NCI-H510A treated with DMSO at 0.1 percent for 48 hours (cell line): ENCODE measurements at regions not wholly inside any gene's neighbourhood (a gene's known extent, or its start where the extent isn't known, plus 50 kb on each side); places are given as distances from the start of the nearest gene placed in this dataset.

ENCODE experiments used
- DNase-seq: peaks from one replicate; lab custom pipeline; 2025; lab: John Stamatoyannopoulos, UW

GRCh38 chr10:20726381-20726780 is 170.7 kb downstream of the NEBL start:
- DNase-seq, result no peak

DNA sequence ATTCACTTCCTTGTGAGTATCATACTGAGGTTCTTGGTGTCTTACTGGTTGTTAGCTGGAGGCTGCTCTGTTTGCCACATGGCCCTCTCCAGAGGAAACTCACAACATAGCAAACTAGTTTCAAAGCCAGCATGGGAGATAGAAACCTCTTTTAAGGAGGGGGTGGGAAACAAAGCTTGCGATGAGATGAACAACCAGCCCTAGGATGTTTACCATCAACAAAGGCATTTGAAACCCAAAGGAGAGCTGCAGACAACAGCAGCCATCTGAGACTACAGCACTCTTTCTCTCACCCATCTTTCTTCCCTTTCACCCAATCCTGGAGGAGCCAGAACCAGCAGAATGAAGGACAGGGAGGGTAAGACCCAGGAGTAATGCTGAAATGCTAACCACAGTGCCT is 182.1 kb downstream of the NEBL start:
- DNase-seq, result no peak

- no peak for DNase-seq
Observed at GRCh38 chr10:20714518-20714917, 182.6 kb downstream of the NEBL start.

DNA sequence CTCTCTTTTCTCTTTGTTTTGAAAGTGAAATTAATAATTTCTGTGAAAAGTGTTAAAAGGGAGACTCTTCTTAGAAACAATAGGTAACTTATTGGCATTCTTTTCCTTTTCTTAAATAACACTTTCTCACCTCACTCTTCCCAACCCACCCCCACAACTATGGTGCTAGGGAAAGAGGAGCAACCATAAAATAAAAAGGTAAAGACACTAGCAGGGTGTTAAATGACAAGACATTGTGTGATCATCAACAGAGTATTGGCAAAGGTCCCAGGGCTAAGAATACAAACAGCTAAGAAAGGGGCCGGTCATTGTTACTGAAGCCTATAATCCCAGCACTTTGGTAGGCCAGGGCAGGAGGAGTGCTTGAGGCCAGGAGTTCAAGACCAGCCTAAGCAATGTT is 183.7 kb downstream of the NEBL start:
- DNase-seq, result no peak

GRCh38 chr10:20712774-20713173 is 184.3 kb downstream of the NEBL start:
- DNase-seq, result no peak

- DNase-seq, result no peak
Observed at GRCh38 chr10:20709708-20710107, 187.4 kb downstream of the NEBL start.

DNA sequence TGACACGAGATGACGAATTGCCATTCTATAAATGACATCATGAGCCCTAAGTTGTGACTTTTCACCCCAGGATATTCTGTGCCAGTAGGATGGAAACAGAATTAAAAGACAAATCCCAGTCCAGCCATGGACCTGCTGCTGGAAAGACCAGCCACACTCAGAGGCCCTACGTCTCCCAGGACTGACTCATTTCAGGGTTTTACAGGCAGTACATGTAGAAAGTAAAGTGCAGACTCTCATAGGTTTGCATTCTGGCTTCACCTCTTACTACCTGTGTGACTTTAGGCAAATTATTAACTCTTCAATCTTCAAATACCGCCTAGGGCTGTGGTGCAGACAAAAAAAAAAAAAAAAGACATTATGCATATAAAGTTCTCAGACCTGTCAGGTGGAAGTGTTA is 188.8 kb downstream of the NEBL start:
- no peak for DNase-seq

GRCh38 chr10:20707251-20707650 is 189.9 kb downstream of the NEBL start:
- DNase-seq, result no peak

DNA sequence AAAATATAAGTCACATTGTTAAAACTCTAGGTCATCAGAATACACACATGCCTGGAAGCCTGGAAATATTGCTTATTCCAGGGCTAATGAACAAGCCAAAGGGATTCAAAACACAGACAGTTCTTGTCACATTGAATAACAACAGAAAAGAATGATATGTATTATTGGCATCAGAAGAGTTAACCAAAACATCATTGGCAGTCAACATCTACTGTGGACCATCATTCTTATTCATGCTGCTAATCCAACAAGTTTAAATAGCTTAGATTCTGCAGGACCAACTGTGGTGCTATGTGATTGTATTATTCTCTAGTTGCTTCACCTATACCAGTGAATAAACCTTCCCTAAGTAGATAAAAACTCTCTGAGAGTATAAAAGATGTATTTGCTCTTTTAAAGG is 198.3 kb downstream of the NEBL start:
- DNase-seq, result no peak

- no peak for DNase-seq
Observed at GRCh38 chr10:20694296-20694695, 202.8 kb downstream of the NEBL start.

DNA sequence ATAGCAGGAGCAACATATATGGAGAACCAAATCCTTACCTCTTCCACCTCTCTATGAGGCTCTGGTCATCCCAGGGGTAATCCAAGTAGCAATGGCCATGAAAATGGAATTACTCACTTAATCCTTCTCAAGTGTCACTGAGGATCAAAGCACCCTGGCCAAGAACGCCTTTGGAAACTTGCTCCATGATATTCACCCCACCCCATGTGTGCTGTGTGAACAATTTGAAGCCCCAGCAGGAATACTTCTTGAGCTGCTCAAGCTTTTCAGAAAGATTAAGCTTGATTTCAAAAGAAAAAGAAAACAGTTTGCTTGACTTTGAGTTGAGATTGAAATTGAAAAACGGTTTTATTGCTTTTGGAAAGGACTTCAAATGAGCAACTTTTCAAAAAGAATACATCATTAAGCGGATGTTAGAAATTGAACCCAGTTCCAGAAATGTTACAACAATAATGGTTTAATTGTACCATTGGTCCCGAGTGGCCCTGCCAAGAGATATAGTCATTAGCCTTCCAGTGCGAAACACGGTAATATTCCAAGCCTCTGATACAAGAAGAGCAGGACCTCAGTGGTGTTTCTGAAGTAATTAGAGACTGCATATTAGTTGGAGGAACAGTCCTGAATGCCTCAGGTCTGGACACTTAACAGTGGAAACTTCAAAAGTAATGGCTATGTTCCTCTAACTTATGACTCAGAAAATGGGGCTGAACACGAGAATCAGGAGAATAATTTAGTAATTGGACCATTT is 208.1 kb downstream of the NEBL start:
- no peak for DNase-seq

GRCh38 chr10:20686015-20686635 is 211.0 kb downstream of the NEBL start:
- no peak for DNase-seq

DNA sequence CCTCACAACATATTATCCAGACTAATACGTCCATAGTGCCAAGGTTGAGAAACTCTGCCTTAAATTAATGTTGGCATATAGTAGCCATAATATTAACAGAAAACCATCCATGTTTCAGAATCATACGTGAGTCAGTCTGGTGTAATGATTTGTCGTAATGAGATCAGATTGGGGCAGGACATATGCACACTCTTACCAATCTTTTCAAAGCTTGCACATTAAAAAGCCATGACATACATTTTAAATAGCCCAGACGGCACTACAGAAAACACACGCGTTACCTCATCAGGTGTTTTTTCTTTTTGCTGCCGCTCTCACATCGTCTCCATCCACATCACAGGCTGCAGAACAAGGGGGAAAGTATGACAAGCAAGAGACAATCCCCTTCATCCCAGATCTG is 211.6 kb downstream of the NEBL start:
- no peak for DNase-seq

GRCh38 chr10:20683345-20683744 is 213.8 kb downstream of the NEBL start:
- no peak for DNase-seq

GRCh38 chr10:20682782-20683181 is 214.3 kb downstream of the NEBL start:
- DNase-seq, result no peak

DNA sequence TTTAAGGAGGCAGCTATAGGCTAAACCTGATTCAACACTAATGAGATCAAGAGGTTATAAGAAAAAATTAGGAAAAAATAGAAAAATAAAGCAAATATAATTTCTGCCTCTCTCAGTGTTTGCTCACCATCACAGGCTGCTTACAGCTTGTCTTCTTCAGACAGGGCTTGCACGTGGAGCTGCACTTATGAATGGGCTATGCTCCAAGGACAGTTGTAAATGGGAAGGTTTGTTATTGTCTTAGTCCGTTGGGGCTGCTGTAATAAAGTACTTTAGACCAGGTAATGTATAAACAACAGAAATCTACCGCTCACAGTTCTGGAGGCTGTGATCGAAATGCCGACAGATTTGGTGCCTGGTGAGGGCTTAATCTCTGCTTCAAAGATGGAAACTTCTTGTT is 219.8 kb downstream of the NEBL start:
- DNase-seq, result no peak

GRCh38 chr10:20674926-20675325 is 222.2 kb downstream of the NEBL start:
- DNase-seq, result no peak

DNA sequence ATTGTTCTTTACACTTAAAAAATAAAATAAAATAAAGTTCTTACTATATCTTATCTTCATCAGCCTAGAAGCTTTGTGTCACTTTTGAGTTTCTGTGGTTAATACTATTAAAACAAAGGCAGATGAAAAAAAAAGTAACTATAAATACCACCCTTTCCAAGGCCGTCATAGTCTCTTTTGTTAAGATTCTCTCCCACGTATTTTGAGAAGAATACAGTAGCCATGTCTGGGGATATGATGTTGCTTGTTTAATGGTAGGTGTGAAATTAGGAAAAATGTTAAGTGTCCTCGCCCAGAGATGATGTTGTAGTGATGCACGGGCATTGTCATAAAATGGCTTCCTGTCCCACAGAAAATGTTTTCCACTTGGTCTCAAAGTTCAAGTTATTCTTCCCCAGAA is 223.9 kb downstream of the NEBL start:
- no peak for DNase-seq

DNA sequence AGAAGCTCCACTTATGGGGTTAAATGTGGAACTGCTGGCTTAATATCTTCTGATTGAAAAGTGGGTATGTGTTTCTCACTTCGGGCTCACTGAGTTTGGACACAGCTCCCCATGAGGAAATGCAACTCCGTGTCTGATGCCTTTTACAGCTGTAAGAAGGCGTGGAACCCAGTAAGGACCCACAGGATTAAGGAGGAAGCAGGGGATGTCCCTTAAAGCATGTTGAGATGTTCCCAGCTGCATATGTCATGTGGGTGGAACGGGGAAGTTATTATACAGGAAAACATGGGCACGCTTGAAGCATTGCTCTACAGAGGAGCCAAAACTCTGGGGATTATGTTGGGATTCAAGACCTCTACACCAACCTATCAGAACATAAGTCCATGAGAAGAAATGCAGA is 224.4 kb downstream of the NEBL start:
- no peak for DNase-seq

- no peak for DNase-seq
Observed at GRCh38 chr10:20670579-20670978, 226.5 kb downstream of the NEBL start.

GRCh38 chr10:20668985-20669384 is 228.1 kb downstream of the NEBL start:
- DNase-seq, result no peak

GRCh38 chr10:20662742-20663141 is 234.4 kb downstream of the NEBL start:
- no peak for DNase-seq

DNA sequence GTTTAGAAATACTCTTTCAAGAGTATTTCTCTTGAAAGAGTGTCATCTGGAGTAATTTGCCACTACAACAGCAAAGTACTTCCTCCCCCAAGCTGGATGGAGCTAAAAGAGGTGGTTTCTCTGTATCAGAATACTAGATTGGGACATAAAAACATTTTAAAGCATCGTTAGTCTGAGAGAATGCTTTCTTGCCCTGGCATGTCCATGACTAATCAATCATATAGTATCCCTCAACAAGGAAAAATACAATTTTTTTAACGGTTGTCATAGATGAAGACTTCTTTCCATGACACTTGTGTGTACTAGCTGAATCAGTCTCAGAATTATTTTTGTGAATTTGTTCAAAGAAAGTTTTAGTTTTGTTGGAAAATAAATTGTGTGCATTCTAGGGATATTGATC is 237.9 kb downstream of the NEBL start:
- DNase-seq, result no peak

- DNase-seq, result no peak
Observed at GRCh38 chr10:20658158-20658557, 239.0 kb downstream of the NEBL start.
